Keratinocyte (primary cell): ENCODE measurements at regions not wholly inside any gene's neighbourhood (a gene's known extent, or its start where the extent isn't known, plus 50 kb on each side); places are given as distances from the start of the nearest gene placed in this dataset.

Source experiments
- DNase-seq: peaks from one replicate; pipeline ENCODE4 v3.0.0-alpha.2; 2011; ENCODE audit warnings: low read depth, missing footprints, low spot score
- FAIRE-seq: peaks from 2 replicates; lab custom pipeline; 2011; peaks lifted over from hg19 to GRCh38; lab: Jason Lieb, UNC
- H2AFZ ChIP-seq: 2 replicates; pipeline ENCODE4 v1.6.0; 2012; ENCODE audit warnings: low read length, control low read depth, inconsistent platforms; ENCODE audit not compliant: control insufficient read depth
- H3K27ac ChIP-seq: 2 replicates; pipeline ENCODE4 v1.5.1; 2011; ENCODE audit warnings: low read length; ENCODE audit not compliant: control insufficient read depth, insufficient read depth
- H3K27me3 ChIP-seq: 3 replicates; pipeline ENCODE4 v1.6.0; 2011; ENCODE audit warnings: low read length; ENCODE audit not compliant: control insufficient read depth, insufficient read depth; ENCODE audit errors: extremely low read depth
- H3K36me3 ChIP-seq, 2 experiments: 2 replicates in 1 of 2; 3 replicates in 1 of 2; pipeline ENCODE4 v1.5.1; 2011; ENCODE audit warnings: low read length in 2 of 2, mild to moderate bottlenecking in 1 of 2; ENCODE audit not compliant: control insufficient read depth in 2 of 2, insufficient read depth in 2 of 2; ENCODE audit errors: extremely low read depth in 1 of 2
- H3K4me1 ChIP-seq: 3 replicates; pipeline ENCODE4 v1.5.1; 2011; ENCODE audit warnings: low read length; ENCODE audit not compliant: control insufficient read depth, insufficient read depth; ENCODE audit errors: extremely low read depth
- H3K4me2 ChIP-seq: 3 replicates; pipeline ENCODE4 v1.6.0; 2011; ENCODE audit warnings: low read depth, low read length; ENCODE audit not compliant: control insufficient read depth, insufficient read depth; ENCODE audit errors: extremely low read depth
- H3K4me3 ChIP-seq, 3 experiments: fragments of 200-600 bp in 1 of 3; sonication (generic) in 1 of 3; 2 replicates in 2 of 3; 3 replicates in 1 of 3; pipeline ENCODE4 v1.5.1; 2011 to 2016; ENCODE audit warnings: low read length in 3 of 3, mild to moderate bottlenecking in 3 of 3, control low read depth in 2 of 3, inconsistent platforms in 1 of 3, low read depth in 1 of 3, mixed read lengths in 1 of 3, mixed run types in 1 of 3, moderate library complexity in 1 of 3; ENCODE audit not compliant: control insufficient read depth in 2 of 3, insufficient read depth in 2 of 3; ENCODE audit errors: extremely low read depth in 1 of 3
- H3K79me2 ChIP-seq: 2 replicates; pipeline ENCODE4 v1.6.0; 2012; ENCODE audit warnings: low read length; ENCODE audit not compliant: control insufficient read depth, insufficient read depth
- H3K9ac ChIP-seq: 3 replicates; pipeline ENCODE4 v1.6.0; 2011; ENCODE audit warnings: low read length; ENCODE audit not compliant: control insufficient read depth, insufficient read depth; ENCODE audit errors: extremely low read depth
- H3K9me1 ChIP-seq: 3 replicates; pipeline ENCODE4 v1.6.0; 2011; ENCODE audit warnings: low read length; ENCODE audit not compliant: control insufficient read depth, insufficient read depth; ENCODE audit errors: extremely low read depth
- H3K9me3 ChIP-seq: 2 replicates; pipeline ENCODE4 v1.5.1; 2012; ENCODE audit warnings: low read depth, low read length; ENCODE audit not compliant: control insufficient read depth
- H4K20me1 ChIP-seq: 3 replicates; pipeline ENCODE4 v1.6.0; 2011; ENCODE audit warnings: low read length; ENCODE audit not compliant: control insufficient read depth, insufficient read depth; ENCODE audit errors: extremely low read depth
- EZH2 ChIP-seq: IDR thresholded peaks from one replicate; pipeline ENCODE4 v1.6.1; 2012; ENCODE audit warnings: inconsistent platforms, mild to moderate bottlenecking, low read length, moderate library complexity
- dilution Hi-C: fragments of 300-500 bp; cut with MboI; formaldehyde crosslinking; loops from one replicate; pipeline ENCODE4 v1.7.0; 2020; ENCODE audit warnings: low sequenced_read_pairs; ENCODE audit not compliant: extremely low pct_ligation_motif_present
- TF ChIP-seq, protein P1 (sequence below), 3 experiments: IDR thresholded peaks in 1 of 3; conservative IDR thresholded peaks in 1 of 3; optimal IDR thresholded peaks in 1 of 3; 2 replicates in 2 of 3; 3 replicates in 1 of 3; pipeline versions ENCODE3 to v1.5.1; 2011; ENCODE audit warnings: low read length in 3 of 3, mild to moderate bottlenecking in 3 of 3, moderate library complexity in 2 of 3, control low read depth in 1 of 3, inconsistent platforms in 1 of 3; ENCODE audit not compliant: insufficient read depth in 2 of 3; ENCODE audit errors: extremely low read depth in 1 of 3

DNA sequence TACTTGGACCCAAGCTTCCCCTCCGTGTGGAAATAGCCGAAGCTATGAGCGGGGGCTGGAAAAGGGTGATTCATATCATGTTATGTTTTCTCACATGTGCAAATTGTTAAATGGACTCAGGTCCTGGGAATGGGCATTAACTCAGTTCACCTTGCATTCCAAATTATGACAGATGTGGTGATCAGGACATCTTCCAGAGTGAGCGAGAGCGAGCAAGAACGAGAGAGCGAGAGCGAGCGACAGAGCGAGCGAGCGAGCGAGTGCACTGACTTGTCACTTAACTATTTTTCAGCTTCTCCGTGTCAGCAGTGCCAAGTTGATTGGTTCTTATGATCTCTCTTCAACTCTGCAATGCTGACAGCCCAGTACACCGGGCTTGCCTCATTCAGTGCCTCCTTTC, 437.4 kb upstream of the NRSN1 start:
- H3K9me1 ChIP-seq, result no peaks in the 10 kb centered on the region
- FAIRE-seq, result no peak

DNA sequence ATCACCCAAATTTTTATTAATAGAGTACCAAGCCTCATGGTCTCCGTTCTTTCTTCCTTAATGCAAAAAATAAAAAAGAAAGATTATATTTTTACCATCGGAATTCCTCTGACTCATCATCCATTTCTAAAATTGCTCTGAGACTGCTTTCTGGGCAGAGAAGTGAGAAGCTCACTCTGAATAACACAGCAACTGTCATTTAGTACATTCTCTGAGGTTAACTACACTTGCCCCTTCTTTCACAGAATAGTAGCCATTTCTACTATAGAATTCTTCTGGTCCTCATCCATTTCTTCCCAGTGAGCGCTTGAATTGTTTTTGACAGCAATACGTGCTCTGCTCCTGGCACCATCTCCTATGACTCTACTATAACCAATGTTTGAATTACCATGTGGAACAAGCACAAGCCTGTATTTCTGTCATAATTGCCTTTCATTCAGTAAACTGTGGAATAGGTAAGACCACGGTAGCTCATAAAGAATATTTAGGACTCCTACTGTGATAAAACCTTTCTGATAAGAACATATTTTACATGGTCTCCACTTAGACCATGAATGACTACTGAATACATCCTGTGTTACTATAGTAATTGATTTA, 435.5 kb upstream of the NRSN1 start:
- Histone ChIP-seq H3K27me3 (no peaks in the 10 kb centered on the region), H3K9me1 (no peaks in the 10 kb centered on the region), H3K9ac (no peak overlapping the region), H4K20me1 (no peaks in the 10 kb centered on the region), H3K4me3 (no peak overlapping the region), H2AFZ (no peak overlapping the region), H3K36me3 (no peaks in the 10 kb centered on the region), H3K4me1 (no peaks in the 10 kb centered on the region), H3K27ac (no peak overlapping the region), H3K79me2 (no peaks in the 10 kb centered on the region), H3K9me3 (no peaks in the 10 kb centered on the region), H3K4me2 (no peak overlapping the region)
- no peak for DNase-seq
- no peak for FAIRE-seq
- TF ChIP-seq, protein P1, sequence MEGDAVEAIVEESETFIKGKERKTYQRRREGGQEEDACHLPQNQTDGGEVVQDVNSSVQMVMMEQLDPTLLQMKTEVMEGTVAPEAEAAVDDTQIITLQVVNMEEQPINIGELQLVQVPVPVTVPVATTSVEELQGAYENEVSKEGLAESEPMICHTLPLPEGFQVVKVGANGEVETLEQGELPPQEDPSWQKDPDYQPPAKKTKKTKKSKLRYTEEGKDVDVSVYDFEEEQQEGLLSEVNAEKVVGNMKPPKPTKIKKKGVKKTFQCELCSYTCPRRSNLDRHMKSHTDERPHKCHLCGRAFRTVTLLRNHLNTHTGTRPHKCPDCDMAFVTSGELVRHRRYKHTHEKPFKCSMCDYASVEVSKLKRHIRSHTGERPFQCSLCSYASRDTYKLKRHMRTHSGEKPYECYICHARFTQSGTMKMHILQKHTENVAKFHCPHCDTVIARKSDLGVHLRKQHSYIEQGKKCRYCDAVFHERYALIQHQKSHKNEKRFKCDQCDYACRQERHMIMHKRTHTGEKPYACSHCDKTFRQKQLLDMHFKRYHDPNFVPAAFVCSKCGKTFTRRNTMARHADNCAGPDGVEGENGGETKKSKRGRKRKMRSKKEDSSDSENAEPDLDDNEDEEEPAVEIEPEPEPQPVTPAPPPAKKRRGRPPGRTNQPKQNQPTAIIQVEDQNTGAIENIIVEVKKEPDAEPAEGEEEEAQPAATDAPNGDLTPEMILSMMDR (optimal IDR thresholded peaks at IDR 0.05 in 1 of 3, IDR thresholded peaks at IDR 0.05 in 1 of 3, conservative IDR thresholded peaks at IDR 0.05 in 1 of 3; ENCODE audit: extremely low read depth in 1 of 3, insufficient read depth in 2 of 3, low read length in 3 of 3), result no peak
- no peak for TF ChIP-seq EZH2
- dilution Hi-C loops, result no loop called here

More for the DNA sequence above, 437.4 kb upstream of the NRSN1 start:
- DNase-seq, result no peak
- Histone ChIP-seq H3K4me3 (no peak overlapping the region), H2AFZ (peak overlapping the region; percentile 30), H3K79me2 (no peaks in the 10 kb centered on the region), H3K4me1 (no peaks in the 10 kb centered on the region), H3K27me3 (no peaks in the 10 kb centered on the region), H3K27ac (no peak overlapping the region), H4K20me1 (no peaks in the 10 kb centered on the region), H3K36me3 (no peaks in the 10 kb centered on the region), H3K4me2 (peak overlapping the region; percentile 17), H3K9ac (no peak overlapping the region), H3K9me3 (no peaks in the 10 kb centered on the region)
- dilution Hi-C loops, result no loop called here
- TF ChIP-seq, protein P1 (optimal IDR thresholded peaks at IDR 0.05 in 1 of 3, IDR thresholded peaks at IDR 0.05 in 1 of 3, conservative IDR thresholded peaks at IDR 0.05 in 1 of 3; ENCODE audit: extremely low read depth in 1 of 3, insufficient read depth in 2 of 3, low read length in 3 of 3), result no peak
- TF ChIP-seq EZH2, result no peak
